GM18517 (cell line): ENCODE measurements at regions not wholly inside any gene's neighbourhood (a gene's known extent, or its start where the extent isn't known, plus 50 kb on each side); places are given as distances from the start of the nearest gene placed in this dataset.

Source experiments
- ATAC-seq: cut with Tn5 transposase; IDR thresholded peaks from one replicate; pipeline ENCODE4 v1.9.1; 2021; ENCODE audit warnings: mild to moderate bottlenecking, moderate library complexity; ENCODE audit not compliant: unreplicated experiment

DNA sequence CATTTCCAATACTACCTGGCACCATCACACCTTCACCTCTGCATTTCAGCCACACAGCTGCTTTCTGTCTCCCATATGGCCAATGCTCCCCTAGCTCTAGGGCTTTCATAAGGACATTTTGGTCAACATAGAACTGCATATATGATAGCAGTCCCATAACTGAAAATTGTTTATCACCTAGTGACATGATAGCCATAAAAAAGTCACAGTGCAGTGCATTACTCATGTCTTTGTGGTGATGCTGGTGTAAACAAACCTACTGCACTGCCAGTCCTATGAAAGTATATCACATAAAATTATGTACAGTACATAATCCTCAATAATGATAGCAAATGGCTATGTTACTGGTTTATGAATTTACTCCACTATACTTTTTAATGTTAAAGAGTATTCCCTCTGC, 221.0 kb downstream of the NAF1 start:
- ATAC-seq = no peak

- ATAC-seq = no peak
Observed at GRCh38 chr4:162943263-162943662, 223.4 kb downstream of the NAF1 start.

GRCh38 chr4:162938738-162939485, 227.8 kb downstream of the NAF1 start:
- no peak for ATAC-seq

- ATAC-seq = no peak
Observed at GRCh38 chr4:162935214-162935613, 231.5 kb downstream of the NAF1 start.

- no peak for ATAC-seq
Observed at GRCh38 chr4:162931286-162931685, 235.4 kb downstream of the NAF1 start.

GRCh38 chr4:162921178-162921785, 245.4 kb downstream of the NAF1 start:
- no peak for ATAC-seq

- ATAC-seq = no peak
Observed at GRCh38 chr4:162920649-162921048, 246.0 kb downstream of the NAF1 start.

- ATAC-seq = no peak
Observed at GRCh38 chr4:162912482-162912881, 254.2 kb downstream of the NAF1 start.

DNA sequence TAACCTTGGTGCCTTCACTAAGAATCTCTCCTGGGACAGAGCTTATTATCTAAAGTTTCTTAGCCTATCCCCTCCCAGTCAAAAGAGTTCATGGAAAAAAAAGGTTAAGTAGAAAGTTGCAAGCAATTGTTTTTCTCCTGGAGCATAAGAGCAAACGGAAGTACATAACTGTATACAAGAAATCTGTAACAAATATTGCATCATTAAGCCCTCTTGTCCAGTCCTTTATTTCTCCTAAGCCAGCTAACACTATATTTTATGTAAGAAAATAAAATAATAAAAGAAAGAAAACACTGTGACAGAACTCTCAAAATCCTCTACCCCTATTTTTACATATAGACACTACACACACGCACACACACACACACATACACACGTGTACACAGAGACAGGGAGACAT, 255.3 kb downstream of the NAF1 start:
- ATAC-seq = no peak

GRCh38 chr4:162909952-162910351, 256.7 kb downstream of the NAF1 start:
- no peak for ATAC-seq

DNA sequence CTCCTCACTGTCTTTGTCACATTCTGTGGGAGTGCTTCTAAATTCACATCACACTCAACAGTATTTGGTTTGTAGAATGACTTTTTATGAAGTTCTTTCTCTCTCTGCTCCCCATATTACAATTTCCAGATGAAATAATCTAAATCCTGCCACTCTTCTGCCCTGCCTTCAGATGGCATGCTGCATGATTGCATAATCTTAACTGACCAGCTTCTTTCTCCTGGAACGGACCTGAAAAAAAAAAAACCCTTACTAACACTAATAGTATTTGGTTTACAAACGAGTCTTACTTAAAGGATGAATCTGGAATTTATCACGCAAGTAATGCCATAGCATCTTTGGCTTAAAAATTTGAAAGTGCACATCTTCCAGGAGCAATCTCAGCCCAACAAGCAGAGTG, 272.3 kb downstream of the NAF1 start:
- no peak for ATAC-seq

DNA sequence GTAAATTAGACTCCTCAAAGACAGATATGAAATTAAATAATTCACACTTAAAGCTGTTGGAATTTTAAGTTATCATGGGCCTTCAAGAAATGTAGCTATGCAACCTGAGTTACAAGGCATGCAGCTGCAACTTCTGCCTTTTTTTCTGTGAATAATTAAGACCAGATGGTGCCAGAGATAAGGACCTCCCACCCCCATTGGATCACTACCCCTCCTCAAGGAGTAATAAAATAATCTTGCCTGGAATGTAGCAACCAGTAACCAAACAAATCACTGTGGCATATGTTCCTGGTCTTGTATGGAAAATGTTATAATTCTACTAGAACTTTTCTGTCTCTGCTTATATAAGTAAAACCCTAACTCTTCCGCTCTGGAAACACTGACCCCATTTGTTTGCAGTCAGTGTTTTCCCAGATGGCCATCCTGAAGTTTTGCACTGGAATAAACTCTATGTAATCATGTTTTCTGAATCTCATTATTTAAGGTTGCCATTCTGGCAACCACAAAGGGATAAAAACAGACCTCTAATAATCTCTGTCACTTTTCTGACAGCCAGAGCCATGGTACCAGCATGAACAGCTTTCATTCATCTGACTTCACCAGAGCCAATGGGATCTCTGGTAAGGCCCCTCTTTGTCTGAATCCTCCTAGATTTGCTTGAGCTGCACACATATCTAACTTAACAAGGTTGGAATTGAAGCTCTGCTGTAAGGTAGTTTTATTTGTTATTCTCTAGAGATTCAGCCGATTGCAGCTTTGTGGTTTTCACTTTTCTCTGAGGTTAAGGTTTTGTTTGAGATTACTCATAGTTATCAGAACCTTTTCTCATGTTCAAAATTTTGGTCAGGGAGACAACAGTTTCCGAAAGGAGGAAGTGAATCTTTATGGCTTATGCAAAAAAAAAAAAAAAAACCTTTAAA, 274.6 kb downstream of the NAF1 start:
- peak; percentile 100 for ATAC-seq

DNA sequence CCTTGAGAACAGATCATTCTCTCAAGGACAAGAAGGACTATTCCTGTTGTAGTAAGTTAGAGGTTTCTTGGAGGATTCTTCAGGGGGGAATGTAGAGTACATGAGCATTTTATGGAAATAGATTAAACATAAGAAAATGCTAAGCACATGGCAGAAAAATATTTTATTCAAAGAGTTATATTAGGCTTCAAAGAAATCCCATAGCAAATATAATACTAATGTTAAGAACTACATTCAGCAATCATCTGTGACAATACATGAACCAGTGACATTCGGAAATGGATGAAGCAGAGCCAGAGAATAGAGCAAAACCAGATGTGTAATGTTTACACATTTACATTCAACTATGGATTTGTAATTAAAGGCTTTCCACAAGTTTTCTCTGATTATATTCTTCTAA, 288.6 kb downstream of the NAF1 start:
- ATAC-seq = no peak

DNA sequence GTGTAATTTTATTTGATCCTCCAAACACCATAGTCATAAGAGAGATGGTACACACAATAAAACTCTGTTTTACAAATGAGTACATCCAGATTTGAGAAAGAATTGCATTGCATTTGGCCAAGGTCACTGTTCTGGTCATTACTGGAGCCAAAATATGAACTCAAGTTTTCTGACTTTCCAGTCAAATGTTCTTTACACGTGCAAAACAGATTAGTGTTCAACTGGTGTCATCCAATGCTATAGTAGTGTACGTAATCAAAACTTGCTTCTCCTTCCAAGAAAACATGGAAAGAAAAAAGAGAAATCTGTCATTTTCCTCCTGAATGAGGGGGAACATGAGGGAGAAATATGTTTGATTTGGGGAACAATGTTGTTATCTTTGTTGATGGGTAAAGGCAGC, 291.9 kb downstream of the NAF1 start:
- no peak for ATAC-seq

GRCh38 chr4:162871990-162872389, 294.7 kb downstream of the NAF1 start:
- ATAC-seq = no peak

DNA sequence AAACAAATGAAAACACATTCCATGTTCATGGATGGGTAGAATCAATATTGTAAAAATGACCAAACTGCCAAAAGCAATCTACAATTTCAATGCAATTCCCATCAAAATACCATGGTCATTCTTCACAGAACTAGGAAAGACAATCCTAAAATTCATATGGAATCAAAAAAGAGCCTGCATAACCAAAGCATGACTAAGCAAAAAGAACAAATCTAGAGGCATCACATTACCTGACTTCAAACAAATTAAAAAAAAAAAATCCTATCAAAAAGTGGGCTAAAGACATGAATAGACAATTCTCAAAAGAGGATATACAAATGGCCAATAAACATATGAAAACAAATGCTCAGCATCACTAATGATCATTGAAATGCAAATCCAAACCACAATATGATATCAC, 297.5 kb downstream of the NAF1 start:
- ATAC-seq = no peak

DNA sequence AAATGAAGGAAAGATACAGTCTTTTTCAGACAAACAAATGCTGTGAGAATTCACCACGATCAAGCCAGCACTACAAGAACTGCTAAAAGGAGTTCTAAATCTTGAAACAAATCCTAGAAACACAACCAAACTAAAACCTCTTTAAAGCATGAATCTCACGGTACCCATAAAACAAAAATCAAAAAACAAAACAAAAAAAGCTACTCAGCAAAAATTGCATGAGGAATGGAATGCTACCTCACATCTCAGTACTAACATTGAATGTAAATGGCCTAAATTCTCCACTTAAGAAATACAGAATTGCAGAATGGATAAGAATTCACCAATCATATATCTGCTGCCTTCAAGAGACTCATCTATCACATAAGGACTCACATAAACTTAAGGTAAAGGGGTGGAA, 300.1 kb downstream of the NAF1 start:
- no peak for ATAC-seq

- peak; percentile 95 for ATAC-seq
Observed at GRCh38 chr4:162865102-162865501, 301.6 kb downstream of the NAF1 start.

- ATAC-seq = no peak
Observed at GRCh38 chr4:162853788-162854187, 312.9 kb downstream of the NAF1 start.

- ATAC-seq = no peak
Observed at GRCh38 chr4:162852642-162853041, 314.0 kb downstream of the NAF1 start.

GRCh38 chr4:162851241-162851758, 315.4 kb downstream of the NAF1 start:
- ATAC-seq = peak; percentile 42
